ENCODE measurements at regions not wholly inside any gene's neighbourhood (a gene's known extent, or its start where the extent isn't known, plus 50 kb on each side); places are given as distances from the start of the nearest gene placed in this dataset.

- no peak overlapping the region for H3K27ac ChIP-seq (ENCODE audit: poor library complexity, severe bottlenecking)
- no peak for DNase-seq (ENCODE audit: low spot score)
Observed at GRCh38 chr6:155995281-155995680, 539.6 kb upstream of the NOX3 start.

GRCh38 chr6:155994086-155994485 is 538.4 kb upstream of the NOX3 start:
- ATAC-seq (ENCODE audit: low read depth), result no peak
- no peak for TF ChIP-seq CTCF (IDR thresholded peaks at IDR 0.05; ENCODE audit: poor library complexity, severe bottlenecking)

More at GRCh38 chr6:155995281-155995680, 539.6 kb upstream of the NOX3 start:
- Histone ChIP-seq H3K4me3 (ENCODE audit: severe bottlenecking) (no peak overlapping the region), H3K36me3 (ENCODE audit: low read depth) (no peaks in the 10 kb centered on the region), H3K9me3 (ENCODE audit: severe bottlenecking) (no peaks in the 10 kb centered on the region), H3K27me3 (ENCODE audit: insufficient read depth, poor library complexity, severe bottlenecking) (no peaks in the 10 kb centered on the region), H3K4me1 (ENCODE audit: insufficient read depth, poor library complexity, severe bottlenecking) (no peaks in the 10 kb centered on the region)
- TF ChIP-seq CTCF (IDR thresholded peaks at IDR 0.05; ENCODE audit: poor library complexity, severe bottlenecking), result no peak
- ATAC-seq (ENCODE audit: low read depth), result no peak

GRCh38 chr6:155993240-155993639 is 537.6 kb upstream of the NOX3 start:
- DNase-seq (ENCODE audit: low spot score), result no peak
- Histone ChIP-seq H3K4me1 (ENCODE audit: insufficient read depth, poor library complexity, severe bottlenecking) (no peaks in the 10 kb centered on the region), H3K27me3 (ENCODE audit: insufficient read depth, poor library complexity, severe bottlenecking) (no peaks in the 10 kb centered on the region), H3K9me3 (ENCODE audit: severe bottlenecking) (no peaks in the 10 kb centered on the region), H3K4me3 (ENCODE audit: severe bottlenecking) (no peak overlapping the region), H3K27ac (ENCODE audit: poor library complexity, severe bottlenecking) (no peak overlapping the region), H3K36me3 (ENCODE audit: low read depth) (no peaks in the 10 kb centered on the region)
- TF ChIP-seq CTCF (IDR thresholded peaks at IDR 0.05; ENCODE audit: poor library complexity, severe bottlenecking), result no peak
- no peak for ATAC-seq (ENCODE audit: low read depth)

More at GRCh38 chr6:155994086-155994485, 538.4 kb upstream of the NOX3 start:
- Histone ChIP-seq H3K27ac (ENCODE audit: poor library complexity, severe bottlenecking) (no peak overlapping the region), H3K36me3 (ENCODE audit: low read depth) (no peaks in the 10 kb centered on the region), H3K4me3 (ENCODE audit: severe bottlenecking) (no peak overlapping the region), H3K9me3 (ENCODE audit: severe bottlenecking) (no peaks in the 10 kb centered on the region), H3K4me1 (ENCODE audit: insufficient read depth, poor library complexity, severe bottlenecking) (no peaks in the 10 kb centered on the region), H3K27me3 (ENCODE audit: insufficient read depth, poor library complexity, severe bottlenecking) (no peaks in the 10 kb centered on the region)
- no peak for DNase-seq (ENCODE audit: low spot score)

GRCh38 chr6:155985660-155986138 is 530.1 kb upstream of the NOX3 start:
- no peak for TF ChIP-seq CTCF (IDR thresholded peaks at IDR 0.05; ENCODE audit: poor library complexity, severe bottlenecking)
- ATAC-seq (ENCODE audit: low read depth), result no peak

GRCh38 chr6:155980768-155981079 is 525.1 kb upstream of the NOX3 start:
- DNase-seq (ENCODE audit: low spot score), result no peak
- ATAC-seq (ENCODE audit: low read depth), result no peak
- Histone ChIP-seq H3K27me3 (ENCODE audit: insufficient read depth, poor library complexity, severe bottlenecking) (no peaks in the 10 kb centered on the region), H3K4me3 (ENCODE audit: severe bottlenecking) (no peak overlapping the region), H3K27ac (ENCODE audit: poor library complexity, severe bottlenecking) (no peak overlapping the region), H3K4me1 (ENCODE audit: insufficient read depth, poor library complexity, severe bottlenecking) (no peaks in the 10 kb centered on the region), H3K36me3 (ENCODE audit: low read depth) (no peaks in the 10 kb centered on the region), H3K9me3 (ENCODE audit: severe bottlenecking) (no peaks in the 10 kb centered on the region)
- no peak for TF ChIP-seq CTCF (IDR thresholded peaks at IDR 0.05; ENCODE audit: poor library complexity, severe bottlenecking)

More at GRCh38 chr6:155985660-155986138, 530.1 kb upstream of the NOX3 start:
- no peaks in the 10 kb centered on the region for H3K36me3 ChIP-seq (ENCODE audit: low read depth)
- H3K4me1 ChIP-seq (ENCODE audit: insufficient read depth, poor library complexity, severe bottlenecking), result no peaks in the 10 kb centered on the region
- no peak overlapping the region for H3K4me3 ChIP-seq (ENCODE audit: severe bottlenecking)
- no peak for DNase-seq (ENCODE audit: low spot score)
- H3K27me3 ChIP-seq (ENCODE audit: insufficient read depth, poor library complexity, severe bottlenecking), result no peaks in the 10 kb centered on the region
- H3K27ac ChIP-seq (ENCODE audit: poor library complexity, severe bottlenecking), result no peak overlapping the region
- no peaks in the 10 kb centered on the region for H3K9me3 ChIP-seq (ENCODE audit: severe bottlenecking)

Measured in RWPE2 (cell line).